ENCODE measurements at regions not wholly inside any gene's neighbourhood (a gene's known extent, or its start where the extent isn't known, plus 50 kb on each side); places are given as distances from the start of the nearest gene placed in this dataset.

- no peak overlapping the region for H3K4me3 ChIP-seq
- 38 to 39% methylated on average over 3 of the region's 3 CpGs for WGBS, 2 donors
- intact Hi-C loops (cut with DNase I), result no loop called here
- H3K27ac ChIP-seq, result no peak overlapping the region
- ATAC-seq (no peak), DNase-seq (no peak)
- no peaks in the 10 kb centered on the region for H3K4me1 ChIP-seq
- H3K9me3 ChIP-seq, result no peaks in the 10 kb centered on the region
- no peak for TF ChIP-seq POLR2A (IDR thresholded peaks at IDR 0.05)
- no peaks in the 10 kb centered on the region for H3K27me3 ChIP-seq
- H3K36me3 ChIP-seq (replicated peaks in 1 of 2; ENCODE audit: insufficient read depth in 1 of 2, low read depth in 2 of 2), result no peaks in the 10 kb centered on the region
Observed at GRCh38 chr21:23624281-23624680, 1983.0 kb downstream of the MRPL39 start.

- no peak overlapping the region for H3K4me3 ChIP-seq
- TF ChIP-seq CTCF (IDR thresholded peaks at IDR 0.05) (no peak), POLR2A (IDR thresholded peaks at IDR 0.05) (no peak)
- no peak for ATAC-seq
- no peaks in the 10 kb centered on the region for H3K36me3 ChIP-seq (replicated peaks in 1 of 2; ENCODE audit: insufficient read depth in 1 of 2, low read depth in 2 of 2)
- H3K27me3 ChIP-seq, result no peaks in the 10 kb centered on the region
- 40 to 61% methylated on average over 4 of the region's 4 CpGs for WGBS, 2 donors
- H3K4me1 ChIP-seq, result no peaks in the 10 kb centered on the region
- no peak overlapping the region for H3K27ac ChIP-seq
- no peaks in the 10 kb centered on the region for H3K9me3 ChIP-seq
- intact Hi-C loops (cut with DNase I), result no loop called here
- no peak for DNase-seq
Observed at GRCh38 chr21:23613014-23613413, 1994.3 kb downstream of the MRPL39 start.

- TF ChIP-seq CTCF (IDR thresholded peaks at IDR 0.05) (no peak), POLR2A (IDR thresholded peaks at IDR 0.05) (no peak)
- Histone ChIP-seq H3K4me1 (no peaks in the 10 kb centered on the region), H3K4me3 (no peak overlapping the region), H3K27me3 (no peaks in the 10 kb centered on the region), H3K9me3 (no peaks in the 10 kb centered on the region), H3K27ac (no peak overlapping the region), H3K36me3 (replicated peaks in 1 of 2; ENCODE audit: insufficient read depth in 1 of 2, low read depth in 2 of 2) (no peaks in the 10 kb centered on the region)
- 24 to 25% methylated on average over 1 of the region's 1 CpG for WGBS, 2 donors
- ATAC-seq (no peak), DNase-seq (no peak)
- intact Hi-C loops (cut with DNase I), result no loop called here
Observed at GRCh38 chr21:23612210-23612609, 1995.1 kb downstream of the MRPL39 start.

- no peak overlapping the region for H3K27ac ChIP-seq
- DNase-seq, result no peak
- H3K36me3 ChIP-seq (replicated peaks in 1 of 2; ENCODE audit: insufficient read depth in 1 of 2, low read depth in 2 of 2), result no peaks in the 10 kb centered on the region
- H3K4me3 ChIP-seq, result no peak overlapping the region
- no peak for ATAC-seq
- H3K4me1 ChIP-seq, result no peaks in the 10 kb centered on the region
- TF ChIP-seq CTCF (IDR thresholded peaks at IDR 0.05), result no peak
- no peaks in the 10 kb centered on the region for H3K27me3 ChIP-seq
- intact Hi-C loops (cut with DNase I), result no loop called here
- no peaks in the 10 kb centered on the region for H3K9me3 ChIP-seq
- 46 to 58% methylated on average over 4 of the region's 4 CpGs for WGBS, 2 donors
Observed at GRCh38 chr21:23607782-23608431, 1999.4 kb downstream of the MRPL39 start.

GRCh38 chr21:23601549-23601948 lies 2005.7 kb downstream of the MRPL39 start:
- TF ChIP-seq CTCF (IDR thresholded peaks at IDR 0.05) (no peak), POLR2A (IDR thresholded peaks at IDR 0.05) (no peak)
- Histone ChIP-seq H3K4me1 (no peaks in the 10 kb centered on the region), H3K36me3 (replicated peaks in 1 of 2; ENCODE audit: insufficient read depth in 1 of 2, low read depth in 2 of 2) (no peaks in the 10 kb centered on the region), H3K9me3 (no peaks in the 10 kb centered on the region), H3K4me3 (no peak overlapping the region), H3K27ac (no peak overlapping the region), H3K27me3 (no peaks in the 10 kb centered on the region)
- WGBS, 2 donors, result 81 to 83% methylated on average over 4 of the region's 4 CpGs
- intact Hi-C loops (cut with DNase I), result no loop called here
- DNase-seq, result no peak
- ATAC-seq, result no peak

Measured in body of pancreas (tissue), 4 donors.